ENCODE measurements at regions not wholly inside any gene's neighbourhood (a gene's known extent, or its start where the extent isn't known, plus 50 kb on each side); places are given as distances from the start of the nearest gene placed in this dataset.

- TF ChIP-seq POLR2AphosphoS5 (IDR thresholded peaks at IDR 0.05; ENCODE audit: low read depth, low read length) = no peak
- TF ChIP-seq POLR2A (IDR thresholded peaks at IDR 0.05; ENCODE audit: low read depth, low read length) = no peak
- TF ChIP-seq TAF1 (IDR thresholded peaks at IDR 0.05; ENCODE audit: borderline replicate concordance, low read depth, low read length) = no peak
These were observed 296.6 kb downstream of the MED10 start for GRCh38 chr5:6081727-6082210.

Measured in GM12892 (cell line).